Tibial nerve (tissue), 3 donors: ENCODE measurements at regions not wholly inside any gene's neighbourhood (a gene's known extent, or its start where the extent isn't known, plus 50 kb on each side); places are given as distances from the start of the nearest gene placed in this dataset.

Experiments
- CTCF ChIP-seq, 5 experiments: fragments of 200-600 bp in 3 of 5; fragments of 450-650 bp in 2 of 5; sonication (generic) in 3 of 5; IDR thresholded peaks; one replicate each; pipeline ENCODE4 v1.5.1; 2016 to 2019; ENCODE audit warnings: antibody characterized with exemption in 5 of 5, mild to moderate bottlenecking in 3 of 5, moderate library complexity in 2 of 5
- POLR2A ChIP-seq, 2 donors: fragments of 450-650 bp; IDR thresholded peaks; one replicate each; pipeline ENCODE4 v1.6.1; 2017; ENCODE audit warnings: antibody characterized with exemption in 2 of 2, mild to moderate bottlenecking in 2 of 2, moderate library complexity in 2 of 2

DNA sequence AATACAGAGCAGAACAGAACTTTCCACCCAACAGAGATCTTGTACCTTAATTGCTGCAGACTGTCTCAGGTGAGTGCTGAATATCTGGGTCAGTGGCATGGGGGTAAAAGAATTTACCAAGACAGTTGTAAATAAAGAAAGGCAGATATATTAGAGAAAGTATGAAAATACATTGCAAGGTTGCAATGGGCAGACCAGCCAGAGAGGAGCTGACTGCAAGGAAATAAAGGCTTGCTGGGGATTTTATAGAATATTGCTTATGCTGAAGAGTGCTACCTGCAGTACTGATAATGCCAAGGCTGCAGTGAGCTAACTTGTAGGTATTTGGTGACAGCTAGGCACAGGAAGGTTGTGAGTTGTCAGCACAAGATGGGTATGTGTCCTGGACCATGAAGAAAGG, 171.0 kb upstream of the TRIM24 start:
- TF ChIP-seq CTCF (IDR thresholded peaks at IDR 0.05) (no peak), POLR2A (IDR thresholded peaks at IDR 0.05) (no peak)
